GM19239 (cell line): ENCODE measurements at regions not wholly inside any gene's neighbourhood (a gene's known extent, or its start where the extent isn't known, plus 50 kb on each side); places are given as distances from the start of the nearest gene placed in this dataset.

ENCODE experiments used
- DNase-seq: peaks from one replicate; pipeline ENCODE4 v3.0.0; 2011; ENCODE audit warnings: low spot score; ENCODE audit not compliant: insufficient read length
- FAIRE-seq: peaks from 2 replicates; lab custom pipeline; 2011; peaks lifted over from hg19 to GRCh38; lab: Jason Lieb, UNC

GRCh38 chr19:31499281-31500196, 150.3 kb upstream of the TSHZ3 start:
- DNase-seq (no peak), FAIRE-seq (no peak)

DNA sequence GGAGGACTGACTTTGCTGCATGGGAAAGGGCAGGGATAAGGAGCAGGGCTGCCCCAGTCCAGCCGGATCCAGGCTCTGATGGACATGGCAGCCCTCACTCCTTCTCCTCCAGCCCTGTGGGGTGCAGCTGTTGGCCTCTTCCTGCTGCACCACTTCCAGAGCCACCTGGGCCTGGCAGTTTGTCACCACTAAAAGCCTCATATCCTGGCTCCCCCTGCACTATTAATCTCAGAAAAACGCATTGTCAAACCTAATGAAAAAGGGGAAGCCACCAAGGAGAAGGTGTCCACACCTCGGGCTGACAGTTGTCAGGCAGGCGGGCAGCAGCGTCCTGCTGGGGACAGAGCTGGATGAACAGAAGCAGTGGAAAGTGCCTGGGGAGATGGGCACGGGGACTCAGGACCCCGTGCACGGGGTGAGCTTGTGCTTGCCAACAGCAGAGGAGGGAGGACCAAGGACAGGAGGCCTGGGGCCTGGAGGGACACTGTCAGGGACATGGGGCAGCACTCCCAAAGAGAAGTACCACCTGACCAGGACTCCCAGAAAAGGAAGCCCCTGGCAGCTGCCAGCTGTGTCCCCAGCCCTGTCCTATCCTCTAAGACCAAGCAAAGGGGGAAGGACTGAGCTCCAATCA, 151.1 kb upstream of the TSHZ3 start:
- DNase-seq (no peak), FAIRE-seq (no peak)

DNA sequence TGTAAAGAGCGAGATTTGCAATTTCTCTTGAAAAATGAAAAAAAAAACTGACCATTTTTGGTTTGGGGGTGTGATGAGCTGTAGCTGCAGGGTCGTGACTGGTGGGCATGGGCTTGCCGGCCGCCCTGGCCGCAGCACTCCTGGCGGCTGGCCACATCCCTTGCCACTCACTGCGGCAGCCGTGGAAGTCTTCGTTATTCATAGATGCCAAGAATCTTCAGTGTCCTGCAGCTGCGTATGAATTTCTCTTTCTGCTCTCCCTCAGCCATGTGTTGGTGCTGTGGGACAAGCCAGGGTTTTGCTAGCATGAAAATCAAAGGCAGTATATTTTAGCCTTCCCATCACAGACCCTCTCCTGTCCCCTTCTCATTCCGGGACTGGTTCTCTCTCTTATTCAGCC, 151.7 kb upstream of the TSHZ3 start:
- FAIRE-seq: no peak

GRCh38 chr19:31501427-31502195, 152.4 kb upstream of the TSHZ3 start:
- DNase-seq (no peak), FAIRE-seq (no peak)

More for the DNA sequence above, 151.7 kb upstream of the TSHZ3 start:
- no peak for DNase-seq

- no peak for FAIRE-seq
- DNase-seq: no peak
These were observed 153.4 kb upstream of the TSHZ3 start for GRCh38 chr19:31502536-31503170.

DNA sequence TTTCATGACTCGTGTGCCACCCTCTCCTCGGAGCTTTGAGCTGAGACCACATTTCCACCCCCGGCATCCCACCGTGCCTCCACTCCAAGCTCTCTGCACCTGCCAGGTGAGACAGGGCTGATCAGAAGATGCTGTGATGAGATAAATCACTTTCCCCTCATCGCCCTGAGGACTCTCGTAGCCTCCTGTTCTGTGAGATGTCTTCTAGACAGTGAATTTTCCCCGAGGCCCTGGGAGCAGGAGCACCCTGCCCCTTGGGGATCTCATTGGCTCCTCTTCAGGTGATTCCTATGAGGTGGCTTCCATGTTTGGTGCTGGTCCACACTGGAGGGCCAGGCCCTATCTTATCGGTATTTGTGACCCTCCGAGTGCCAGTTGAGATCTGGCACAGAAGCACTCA, 154.0 kb upstream of the TSHZ3 start:
- DNase-seq: no peak

GRCh38 chr19:31504221-31504620, 155.0 kb upstream of the TSHZ3 start:
- no peak for DNase-seq
- FAIRE-seq: no peak

More for the DNA sequence above, 154.0 kb upstream of the TSHZ3 start:
- FAIRE-seq: no peak

DNA sequence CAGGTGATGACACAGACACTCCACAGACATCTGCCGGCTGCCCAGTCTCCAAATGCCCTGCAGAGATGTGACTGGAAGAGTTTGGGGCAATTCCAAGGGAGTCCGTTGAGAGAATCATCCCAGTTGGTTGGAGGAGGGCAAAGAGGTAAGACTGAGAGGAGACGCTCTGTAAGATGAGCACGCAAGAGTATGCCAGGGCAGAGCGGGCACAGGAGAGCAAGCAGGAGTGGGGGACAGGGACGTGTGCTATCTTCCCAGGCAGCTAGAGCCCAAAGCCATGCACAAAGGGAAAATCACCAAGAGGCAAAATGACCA, 156.3 kb upstream of the TSHZ3 start:
- DNase-seq (no peak), FAIRE-seq (no peak)

GRCh38 chr19:31506102-31506501, 156.9 kb upstream of the TSHZ3 start:
- no peak for FAIRE-seq
- DNase-seq: no peak

DNA sequence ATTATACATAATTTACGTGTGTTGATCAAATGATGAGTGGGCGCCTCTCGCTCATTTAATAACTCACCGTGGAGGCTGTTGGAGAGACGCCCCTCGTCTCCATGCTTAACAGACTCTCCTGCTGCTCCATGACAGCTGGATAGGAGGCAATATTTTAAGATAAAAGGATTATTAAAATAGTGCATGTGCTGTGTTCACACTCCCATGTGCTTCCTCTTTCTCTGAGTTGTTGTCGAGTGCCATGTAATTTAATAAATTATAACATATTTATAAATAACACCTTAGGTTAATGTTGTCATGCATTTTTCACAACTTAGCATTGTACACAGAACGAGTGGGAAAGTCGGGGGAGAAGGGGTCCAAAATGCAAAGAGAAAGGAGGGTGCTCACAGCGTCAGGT, 161.4 kb upstream of the TSHZ3 start:
- no peak for FAIRE-seq

GRCh38 chr19:31511098-31511497, 161.9 kb upstream of the TSHZ3 start:
- FAIRE-seq: no peak
- no peak for DNase-seq

More for the DNA sequence above, 161.4 kb upstream of the TSHZ3 start:
- no peak for DNase-seq

DNA sequence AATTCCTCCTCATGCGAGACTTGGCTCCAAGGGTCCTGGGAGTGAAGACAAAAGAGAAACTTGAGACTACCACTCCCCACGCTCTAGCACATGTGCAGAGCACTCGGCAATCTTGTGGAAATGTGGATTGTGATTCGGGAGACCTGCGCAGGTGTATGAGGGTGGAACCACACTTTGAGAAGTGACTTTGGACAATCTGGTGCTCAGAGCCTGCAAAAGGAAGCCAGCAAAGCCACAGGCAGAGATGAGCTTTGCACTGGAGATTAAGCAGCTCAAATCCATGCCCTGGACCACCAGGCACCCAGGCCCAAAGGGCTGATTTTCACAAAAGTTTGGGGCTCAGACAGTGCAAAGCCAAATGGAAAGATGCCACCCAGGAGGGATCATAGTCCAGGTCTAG, 162.5 kb upstream of the TSHZ3 start:
- DNase-seq (no peak), FAIRE-seq (no peak)

DNA sequence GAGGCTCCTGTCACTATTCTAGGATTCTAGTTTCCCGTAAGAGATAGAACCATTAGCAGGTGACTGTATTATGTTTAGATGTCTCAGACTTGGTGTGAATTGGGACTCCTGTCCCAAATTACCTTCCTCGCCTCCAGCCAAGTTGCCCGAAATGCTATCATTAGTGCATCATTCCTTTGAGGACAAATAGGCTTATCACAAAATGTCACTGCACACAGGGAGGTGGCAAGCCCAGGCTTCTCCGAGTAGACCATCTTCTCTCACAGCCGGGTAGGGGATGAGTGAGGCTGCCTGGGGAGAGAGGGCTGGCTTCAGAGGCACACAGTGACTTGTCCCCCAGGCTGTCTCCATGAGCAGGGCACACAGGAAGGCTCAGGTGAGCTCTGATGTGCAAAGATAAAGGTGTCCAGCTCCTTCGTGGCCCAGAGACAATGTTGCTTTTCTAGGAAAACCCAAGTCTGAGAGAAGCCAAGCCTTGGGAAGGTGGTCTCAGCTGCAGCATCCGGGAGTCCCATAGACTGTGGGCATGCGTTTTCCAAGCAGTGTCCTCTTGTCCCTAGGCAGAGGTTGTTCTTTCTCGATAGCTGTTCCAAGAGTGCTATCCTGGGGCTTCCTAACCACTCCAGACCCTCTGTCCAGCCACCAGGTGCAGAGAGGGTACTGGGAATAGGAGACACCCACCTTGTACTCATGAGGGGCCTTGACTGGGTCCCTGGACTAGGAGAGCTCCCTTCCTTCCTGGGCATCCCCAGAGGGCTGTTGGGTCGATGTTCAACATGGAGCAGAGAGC, 163.1 kb upstream of the TSHZ3 start:
- FAIRE-seq (no peak), DNase-seq (no peak)

DNA sequence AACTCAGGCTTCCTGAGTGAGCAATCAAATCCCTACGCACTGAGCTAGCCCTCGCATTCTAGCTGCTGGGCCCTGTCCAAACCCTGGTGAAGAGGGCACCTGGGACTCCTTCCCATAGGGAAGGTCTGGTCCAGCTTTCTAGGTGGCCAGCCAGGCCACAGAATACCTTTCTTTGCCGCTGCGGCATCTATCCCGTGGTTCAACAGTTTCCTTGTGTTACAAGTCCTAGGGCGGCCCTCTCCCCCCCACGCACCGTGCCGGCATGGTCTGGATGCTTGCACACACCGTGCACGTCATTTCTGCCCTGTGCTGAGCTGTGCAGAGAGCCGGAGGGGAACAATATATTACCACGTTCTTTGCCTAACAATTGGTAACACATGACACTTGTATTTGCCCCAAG, 164.6 kb upstream of the TSHZ3 start:
- DNase-seq (no peak), FAIRE-seq (no peak)

DNA sequence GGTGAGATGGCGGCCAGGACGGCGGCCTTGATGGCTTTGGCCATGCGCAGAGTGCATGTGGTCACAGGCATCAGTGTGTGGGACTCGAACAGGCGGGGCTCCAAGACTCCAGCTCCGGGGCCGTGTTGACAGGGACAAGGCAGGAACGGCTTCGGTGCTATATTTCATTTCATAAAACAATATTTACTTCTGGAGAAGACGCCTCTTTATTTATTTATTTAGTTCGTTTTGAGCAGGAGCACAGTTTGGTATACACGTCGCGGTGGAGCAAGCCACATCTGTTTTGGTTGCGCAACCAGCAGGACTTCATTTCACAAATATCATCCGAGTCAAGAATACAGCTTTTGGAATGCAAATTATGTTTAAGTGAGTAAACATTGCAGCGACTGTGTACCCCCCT, 166.7 kb upstream of the TSHZ3 start:
- no peak for DNase-seq
- no peak for FAIRE-seq

GRCh38 chr19:31516756-31517155, 167.5 kb upstream of the TSHZ3 start:
- no peak for DNase-seq
- FAIRE-seq: no peak

- DNase-seq: no peak
- no peak for FAIRE-seq
These were observed 168.3 kb upstream of the TSHZ3 start for GRCh38 chr19:31517224-31518180.

- DNase-seq: no peak
- FAIRE-seq: no peak
These were observed 169.2 kb upstream of the TSHZ3 start for GRCh38 chr19:31518216-31519020.
